SHP77 treated with DMSO at 0.1 percent for 48 hours (cell line): ENCODE measurements at regions not wholly inside any gene's neighbourhood (a gene's known extent, or its start where the extent isn't known, plus 50 kb on each side); places are given as distances from the start of the nearest gene placed in this dataset.

Experiments
- DNase-seq: peaks from one replicate; lab custom pipeline; 2025; lab: John Stamatoyannopoulos, UW

DNA sequence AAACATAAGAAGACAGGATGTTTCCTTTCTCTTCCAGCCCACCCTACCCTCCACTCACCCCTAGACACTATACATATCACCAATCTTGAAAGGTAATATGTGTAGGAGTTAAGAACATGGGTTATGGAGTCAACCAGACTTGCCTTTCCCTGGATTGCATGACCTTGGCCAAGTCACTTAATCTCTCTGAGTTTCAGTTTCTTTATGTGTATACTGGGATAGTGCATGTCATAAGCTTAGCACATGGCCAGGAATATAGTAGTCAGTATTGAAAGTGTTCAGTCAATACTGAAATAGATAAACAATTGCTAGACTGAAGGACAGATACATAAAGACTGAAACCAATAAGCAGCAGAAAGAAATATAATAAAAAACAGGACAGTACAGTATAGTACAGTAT lies 283.2 kb upstream of the STT3B start:
- DNase-seq: no peak

DNA sequence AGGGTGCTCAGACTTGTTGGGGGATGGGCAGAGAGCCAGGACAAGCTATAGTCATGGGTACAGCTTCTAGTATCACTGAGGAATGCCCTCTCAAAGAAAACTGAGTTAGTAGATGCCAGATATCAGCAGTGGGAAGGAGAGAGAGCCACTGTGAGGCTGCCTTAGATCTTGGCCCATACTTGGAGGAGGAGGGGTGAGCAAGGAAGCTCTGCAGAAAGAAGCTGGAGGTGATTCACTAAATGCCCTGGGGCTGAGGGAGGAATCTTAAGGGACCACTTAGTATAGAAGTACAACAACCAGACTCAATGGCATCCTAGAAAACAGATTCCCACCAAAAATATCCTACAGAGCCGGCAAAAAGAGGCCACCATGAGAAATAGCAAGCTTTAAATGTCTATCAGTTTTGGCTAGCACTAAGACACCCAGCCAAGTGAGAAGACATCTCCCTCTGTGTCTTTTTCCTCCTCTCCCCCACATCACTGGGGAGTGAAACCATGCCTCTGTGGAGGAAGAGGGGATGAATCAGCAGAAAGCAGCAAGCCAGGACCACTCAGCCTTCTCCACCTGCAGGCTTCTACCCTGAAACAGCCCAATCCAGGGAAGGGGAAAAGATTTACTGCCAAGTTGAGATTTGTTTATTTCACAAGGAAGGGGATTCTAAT lies 282.5 kb upstream of the STT3B start:
- DNase-seq: no peak

DNA sequence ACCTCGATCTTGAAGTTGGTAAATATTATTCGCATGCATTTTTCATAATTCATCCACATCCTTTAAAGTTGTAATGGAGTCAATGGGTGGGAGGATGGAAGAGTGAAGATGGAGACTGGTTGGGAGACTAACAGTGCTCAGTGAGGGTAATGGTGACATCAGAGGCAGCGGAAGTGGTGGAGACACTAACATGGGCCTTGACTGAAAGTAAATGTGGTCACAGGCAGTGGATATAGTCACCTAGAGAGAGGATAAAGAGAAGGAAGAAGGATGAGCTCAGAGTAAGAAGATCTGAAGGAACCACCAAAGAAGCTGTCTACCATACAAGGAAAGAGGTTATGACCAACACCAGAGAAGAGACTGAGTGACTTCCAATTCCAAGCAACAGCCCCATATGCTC lies 281.6 kb upstream of the STT3B start:
- no peak for DNase-seq

DNA sequence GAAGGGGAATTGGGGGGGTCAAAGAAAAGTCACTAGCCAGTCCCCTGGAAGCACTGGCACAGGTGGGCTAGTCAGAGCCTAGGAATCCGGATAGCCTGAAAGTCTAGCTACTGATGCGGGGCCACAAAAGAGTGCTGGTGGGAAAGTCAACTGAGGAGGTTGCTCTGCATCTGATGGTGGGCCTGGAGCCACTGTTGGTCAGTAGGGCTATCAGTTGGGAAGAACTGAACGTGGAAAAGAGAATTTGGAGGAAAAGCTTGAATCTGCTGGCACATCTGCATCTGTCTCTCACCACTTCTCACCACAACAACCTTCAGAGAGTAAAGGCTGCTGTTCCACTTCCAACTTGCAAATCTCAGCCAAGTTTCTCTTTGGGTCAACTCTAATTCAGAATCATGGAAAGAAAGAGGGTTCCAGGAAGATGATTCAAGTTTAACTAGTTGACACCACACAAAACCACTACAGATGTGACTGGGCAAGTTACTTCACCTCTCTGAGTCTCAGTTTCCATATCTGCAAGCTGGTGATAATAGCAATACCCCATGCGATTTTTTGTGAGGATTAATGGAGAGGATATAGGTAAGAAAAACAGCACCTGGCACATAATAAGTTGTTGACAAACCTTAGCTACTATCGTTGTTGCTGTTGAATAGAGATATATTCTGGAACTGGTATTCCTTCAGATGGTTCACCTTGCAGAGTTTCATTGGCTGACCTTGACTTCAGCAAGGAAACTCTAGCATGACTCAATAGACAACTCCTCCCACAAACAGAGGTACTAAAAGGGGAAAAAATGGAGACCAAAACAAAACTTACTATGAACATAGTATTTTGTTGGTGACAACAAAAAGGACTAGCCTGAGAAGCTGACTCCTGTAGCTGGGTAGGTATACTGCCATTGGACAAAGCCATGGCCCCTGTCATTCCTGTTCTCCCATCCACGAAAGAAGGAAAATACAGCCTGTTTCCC lies 280.2 kb upstream of the STT3B start:
- no peak for DNase-seq

DNA sequence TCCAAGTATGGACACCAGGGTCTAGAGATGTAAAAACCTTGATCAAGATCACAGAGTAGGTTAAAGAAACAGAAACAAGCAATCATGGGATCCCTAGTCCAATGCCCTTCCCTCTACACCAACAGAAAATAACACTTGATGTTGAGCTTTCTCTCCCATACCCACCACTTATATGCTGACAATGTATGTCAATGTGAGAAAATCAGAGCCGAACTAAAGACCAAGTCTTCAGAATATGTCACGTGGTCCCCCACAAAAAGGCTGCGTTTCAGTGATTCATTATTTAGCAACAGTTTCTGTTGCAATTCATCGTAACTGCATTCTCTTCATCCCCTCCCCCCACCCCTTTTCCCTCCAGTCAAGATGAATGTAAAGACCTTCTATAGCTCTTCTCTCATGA lies 278.9 kb upstream of the STT3B start:
- DNase-seq: no peak

DNA sequence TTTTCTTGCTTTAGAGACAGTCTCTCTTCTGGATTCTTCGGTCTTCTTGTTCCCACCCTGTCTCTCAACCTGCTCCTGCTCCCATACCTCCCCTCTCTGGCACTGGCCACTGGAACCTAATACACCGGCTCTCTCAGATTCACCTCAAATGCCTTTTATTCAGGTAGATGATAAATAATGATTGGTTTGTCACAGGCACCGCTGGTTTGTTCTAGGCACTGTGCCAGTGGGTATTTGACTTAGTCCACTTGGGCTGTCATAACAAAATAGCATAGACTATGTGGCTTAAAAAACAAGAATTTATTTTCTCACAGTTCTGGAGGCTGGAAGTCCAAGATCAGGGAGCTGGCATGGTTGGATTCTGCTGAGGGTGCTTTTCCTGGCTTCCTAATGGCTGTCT lies 278.2 kb upstream of the STT3B start:
- no peak for DNase-seq

DNA sequence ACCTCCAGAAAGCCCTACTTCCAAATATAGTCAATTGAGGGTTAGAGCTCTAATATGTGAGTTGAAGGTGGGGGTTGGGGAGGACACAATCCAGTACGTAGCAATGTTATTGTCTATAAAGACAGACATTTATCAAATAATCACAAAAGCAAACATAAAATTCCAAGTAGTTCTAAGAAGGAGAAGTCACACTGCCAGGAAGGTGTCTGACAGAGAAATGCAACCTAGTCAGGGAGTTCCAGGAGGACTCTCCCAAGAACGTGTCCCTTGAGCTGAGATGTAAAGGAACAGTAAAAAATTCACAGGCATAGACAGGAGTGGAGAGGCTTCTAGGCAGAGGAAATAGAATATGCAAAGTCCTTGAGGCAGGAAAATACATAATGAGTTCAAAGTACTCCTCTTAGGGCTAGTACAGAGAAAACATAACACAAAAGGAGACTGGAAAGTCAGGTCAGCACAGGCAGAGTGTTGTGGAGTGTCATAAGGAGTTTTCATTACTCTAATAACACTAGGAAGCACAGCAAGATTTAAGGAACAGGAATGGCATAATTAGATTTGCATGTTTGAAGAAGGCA lies 277.6 kb upstream of the STT3B start:
- DNase-seq: no peak

DNA sequence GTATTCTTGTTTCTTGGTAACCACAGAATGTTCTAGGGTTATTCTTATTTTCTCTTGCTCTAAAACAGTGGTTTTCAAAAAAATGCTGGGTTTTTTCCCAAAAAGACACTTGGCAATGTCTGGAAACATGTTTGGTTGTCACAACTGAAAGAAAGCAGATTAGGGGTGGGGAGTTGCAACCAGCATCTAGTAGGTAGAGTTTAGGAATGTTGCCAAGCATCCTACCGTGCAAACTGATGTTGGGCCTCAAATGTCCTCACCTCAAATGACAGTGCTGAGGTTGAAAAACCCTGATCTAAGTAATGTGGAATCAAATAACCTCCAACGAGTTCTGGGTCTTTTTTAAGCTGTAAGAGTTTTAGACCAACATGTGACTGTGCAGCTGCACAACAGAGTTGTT lies 270.5 kb upstream of the STT3B start:
- no peak for DNase-seq

DNA sequence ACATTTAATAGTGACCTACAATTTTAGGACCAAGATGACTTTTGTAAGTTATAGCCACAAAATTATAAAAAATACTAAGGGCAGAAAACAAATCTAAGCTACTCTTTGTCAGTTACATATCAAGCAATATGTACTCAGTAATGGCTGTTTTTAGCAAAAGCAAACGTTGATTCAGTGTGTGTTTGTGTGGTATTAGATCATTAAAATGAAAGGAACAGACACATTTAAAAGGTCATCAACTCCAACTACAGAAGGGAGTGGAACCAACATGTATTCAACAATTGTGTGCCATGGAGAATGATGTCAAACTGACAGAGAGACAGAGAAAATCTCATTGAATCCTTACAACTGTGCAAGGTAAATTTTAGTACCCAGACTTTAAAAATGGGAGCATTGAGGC lies 268.8 kb upstream of the STT3B start:
- no peak for DNase-seq

DNA sequence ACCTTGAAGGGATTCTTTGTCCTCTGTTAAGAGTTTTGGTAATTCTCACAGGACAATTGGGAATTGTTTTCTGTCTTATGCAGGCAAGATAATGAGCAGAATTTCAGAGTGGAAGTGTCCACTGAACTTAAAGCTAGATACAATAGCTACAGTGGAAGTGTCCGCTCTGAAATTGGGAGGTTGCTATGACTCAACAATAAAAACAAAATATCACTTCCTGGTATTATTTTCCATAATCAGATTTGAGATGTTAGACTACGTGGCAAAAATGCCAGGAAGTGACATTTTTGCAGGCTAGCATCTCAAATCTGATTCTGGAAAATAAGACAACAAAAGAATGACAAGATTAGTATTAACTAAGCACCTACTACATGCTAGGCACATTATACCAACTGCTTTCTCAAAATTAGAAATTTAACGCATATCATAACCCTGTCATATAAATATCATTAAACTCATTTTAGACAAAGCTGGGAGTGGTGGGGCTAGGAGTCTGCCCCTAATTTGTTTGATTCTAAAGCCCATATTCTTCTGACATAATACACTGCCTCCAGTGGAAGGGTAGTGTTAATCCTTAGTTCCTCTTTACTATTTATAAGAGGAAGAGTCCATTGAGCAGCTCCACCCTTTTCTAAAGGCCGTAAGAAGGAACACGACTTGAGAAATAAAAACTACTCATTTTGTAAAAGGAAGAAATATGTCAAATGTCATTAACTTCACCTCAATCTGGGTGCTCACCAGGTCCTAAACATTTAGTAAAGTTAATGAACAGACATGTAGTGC lies 266.9 kb upstream of the STT3B start:
- DNase-seq: no peak

DNA sequence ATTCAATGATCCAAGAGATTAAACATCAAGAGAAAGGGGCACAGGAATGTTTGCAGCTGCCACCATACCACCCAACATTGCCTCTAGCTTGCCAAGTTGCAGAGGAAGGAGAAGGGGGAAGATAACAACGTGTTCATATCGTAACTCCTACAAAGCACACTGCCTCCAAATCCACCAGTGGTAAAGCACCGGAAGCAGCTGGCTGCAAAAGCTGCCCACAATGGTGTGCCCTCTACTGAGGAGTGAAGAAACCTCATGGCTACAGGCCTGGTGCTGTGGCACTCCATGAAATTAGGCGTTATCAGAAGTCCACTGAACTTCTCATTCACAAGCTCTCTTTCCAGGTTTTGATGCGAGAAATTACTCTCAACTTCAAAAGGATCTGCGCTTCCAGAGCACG lies 263.9 kb upstream of the STT3B start:
- DNase-seq: no peak

DNA sequence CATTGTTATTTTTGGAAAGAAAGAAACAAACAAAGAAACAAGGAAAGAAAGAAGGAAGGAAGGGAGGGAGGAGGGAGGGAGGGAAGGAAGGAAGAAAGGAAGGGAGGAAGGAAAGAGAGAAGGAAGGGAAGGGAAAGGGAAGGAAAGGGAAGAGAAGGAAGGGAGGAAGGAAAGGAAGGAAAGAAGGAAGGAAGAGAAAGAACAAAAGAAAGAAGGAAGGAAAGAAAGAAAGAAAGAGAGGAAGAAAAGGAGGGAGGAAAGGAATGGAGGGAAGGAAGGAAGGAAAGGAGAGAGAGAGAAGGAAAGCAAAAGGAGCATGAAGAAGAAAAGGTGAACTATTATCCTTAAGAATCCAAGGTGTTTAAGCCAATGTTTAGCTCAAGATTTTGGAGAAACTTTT lies 262.7 kb upstream of the STT3B start:
- DNase-seq: no peak

DNA sequence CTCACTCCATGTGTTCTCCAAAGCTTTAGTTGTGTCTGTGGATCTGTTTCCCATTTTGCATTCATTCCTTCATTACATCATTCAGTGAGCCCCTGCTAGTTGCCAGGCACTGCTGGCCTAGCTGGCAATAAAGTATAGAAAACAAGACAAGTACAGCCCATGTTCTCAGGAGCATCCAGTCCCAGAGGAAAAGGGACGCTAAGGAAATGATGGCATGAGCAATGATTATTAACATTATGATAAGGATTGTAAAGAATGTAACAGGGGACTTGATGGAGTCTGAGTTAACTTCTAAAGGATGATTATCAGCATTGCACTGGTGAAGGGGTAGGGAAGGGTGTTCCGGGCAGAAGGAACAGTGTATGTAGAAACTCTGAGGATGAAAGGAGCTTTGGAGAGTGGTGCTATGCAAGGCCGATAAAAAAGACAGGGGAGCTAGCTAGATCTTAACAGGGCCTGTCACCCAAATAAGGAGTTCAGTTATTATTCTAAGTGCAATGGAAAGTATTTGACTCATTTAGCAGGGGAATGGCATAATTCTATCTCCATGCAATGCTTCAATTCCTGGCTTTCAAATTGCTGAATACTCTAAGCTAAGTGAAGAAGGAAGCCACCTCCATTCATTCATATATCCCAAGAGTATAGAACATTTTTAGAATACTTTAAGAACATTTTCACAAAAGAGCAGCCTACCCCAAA lies 258.2 kb upstream of the STT3B start:
- no peak for DNase-seq

DNA sequence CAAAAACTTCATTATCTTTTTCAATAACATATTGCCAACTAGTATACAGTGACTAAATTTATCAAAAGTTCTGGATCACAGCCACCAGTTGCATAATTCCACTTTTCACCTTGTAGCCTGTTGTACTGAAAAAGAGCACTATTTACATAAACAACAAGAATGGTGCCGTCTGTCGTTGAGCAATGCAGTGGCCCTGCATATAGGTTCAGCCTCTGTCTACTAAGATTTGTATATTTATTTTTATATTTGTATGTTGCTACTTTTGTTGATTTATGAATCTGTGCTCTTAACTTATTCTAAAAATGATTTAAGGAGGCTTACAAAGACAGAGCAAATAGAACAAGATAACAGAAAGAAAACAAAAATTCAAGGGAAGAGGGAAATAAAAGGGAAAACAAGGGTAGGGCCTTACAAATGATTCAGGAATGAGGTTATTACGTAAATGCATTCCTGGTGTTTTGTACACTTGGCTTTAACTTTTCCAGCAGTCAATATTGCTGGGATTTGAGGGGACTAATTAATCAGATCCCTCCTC lies 257.6 kb upstream of the STT3B start:
- no peak for DNase-seq

DNA sequence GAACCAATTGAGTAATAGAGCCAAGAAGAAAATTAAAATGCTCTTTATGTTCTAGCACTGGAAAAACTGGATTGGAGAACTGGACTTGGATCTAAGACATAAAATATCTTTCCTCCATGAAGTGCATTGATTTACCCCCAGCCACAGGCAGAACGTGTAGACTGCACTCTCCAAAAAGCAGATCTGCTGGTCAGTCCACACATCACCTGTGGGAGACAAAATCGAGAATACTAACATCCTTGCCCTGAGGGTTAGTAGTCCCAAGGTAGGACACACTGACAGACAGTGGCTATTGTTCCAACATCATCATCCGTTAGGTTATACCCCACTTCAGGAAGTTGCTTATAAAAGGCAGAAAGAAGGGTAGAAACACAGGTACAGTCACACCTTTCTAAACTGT lies 257.1 kb upstream of the STT3B start:
- DNase-seq: no peak

DNA sequence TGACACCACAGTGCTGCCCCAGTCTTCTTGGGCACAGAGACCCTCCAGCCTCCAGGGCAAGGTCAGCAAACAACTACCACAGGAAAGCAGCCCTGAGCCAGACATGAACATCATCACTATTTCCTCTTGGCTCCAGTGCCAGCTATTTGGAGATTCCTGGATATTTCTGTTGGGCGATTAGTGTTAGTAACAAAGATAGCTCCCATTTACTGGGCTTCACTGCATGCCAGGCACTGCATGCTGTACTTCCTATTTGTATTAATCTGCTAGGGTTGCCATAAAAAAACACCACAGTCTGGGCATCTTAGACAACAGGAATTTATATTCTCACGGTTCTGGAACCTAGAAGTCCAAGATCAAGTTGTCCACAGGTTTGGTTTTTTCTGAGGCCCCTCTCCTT lies 255.1 kb upstream of the STT3B start:
- DNase-seq: no peak

DNA sequence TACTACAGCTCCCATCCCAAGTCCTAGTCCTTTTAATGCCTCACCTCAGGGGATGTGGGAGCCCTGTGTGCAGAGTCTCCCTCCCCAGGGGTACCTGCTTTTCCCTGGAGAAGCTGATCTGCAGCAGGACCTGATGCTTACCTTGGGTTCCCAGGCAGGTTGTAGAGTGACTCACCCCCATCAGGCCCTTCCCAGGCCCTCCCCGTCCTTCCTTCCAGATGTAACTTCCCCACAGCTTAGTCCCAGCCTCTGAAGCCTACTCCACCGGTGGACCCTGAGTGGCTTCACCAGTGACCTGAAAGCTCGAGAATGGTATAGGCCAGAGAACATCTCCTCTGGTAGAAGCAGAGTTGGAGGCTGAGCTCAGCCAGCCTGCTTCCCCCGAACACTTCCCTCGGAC lies 254.2 kb upstream of the STT3B start:
- DNase-seq: no peak

DNA sequence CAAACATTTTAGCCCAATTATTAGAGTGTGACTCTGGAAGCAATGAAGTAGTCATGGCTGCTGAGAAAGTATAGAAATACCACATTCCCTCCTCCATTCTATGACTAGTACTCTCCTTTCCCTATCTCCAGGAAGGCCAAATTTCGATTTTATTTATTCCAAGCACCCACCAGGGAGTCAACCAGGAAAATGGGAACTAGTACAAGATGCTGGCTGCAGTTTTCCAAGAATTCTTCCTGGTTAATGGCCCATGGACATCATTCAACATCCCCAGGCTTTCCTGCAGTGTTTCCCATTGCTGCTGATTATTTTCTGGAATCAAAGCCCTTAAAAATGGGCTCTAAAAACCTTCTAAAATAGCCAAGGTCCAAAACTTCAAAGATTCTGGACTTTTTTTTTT lies 247.9 kb upstream of the STT3B start:
- DNase-seq: no peak

DNA sequence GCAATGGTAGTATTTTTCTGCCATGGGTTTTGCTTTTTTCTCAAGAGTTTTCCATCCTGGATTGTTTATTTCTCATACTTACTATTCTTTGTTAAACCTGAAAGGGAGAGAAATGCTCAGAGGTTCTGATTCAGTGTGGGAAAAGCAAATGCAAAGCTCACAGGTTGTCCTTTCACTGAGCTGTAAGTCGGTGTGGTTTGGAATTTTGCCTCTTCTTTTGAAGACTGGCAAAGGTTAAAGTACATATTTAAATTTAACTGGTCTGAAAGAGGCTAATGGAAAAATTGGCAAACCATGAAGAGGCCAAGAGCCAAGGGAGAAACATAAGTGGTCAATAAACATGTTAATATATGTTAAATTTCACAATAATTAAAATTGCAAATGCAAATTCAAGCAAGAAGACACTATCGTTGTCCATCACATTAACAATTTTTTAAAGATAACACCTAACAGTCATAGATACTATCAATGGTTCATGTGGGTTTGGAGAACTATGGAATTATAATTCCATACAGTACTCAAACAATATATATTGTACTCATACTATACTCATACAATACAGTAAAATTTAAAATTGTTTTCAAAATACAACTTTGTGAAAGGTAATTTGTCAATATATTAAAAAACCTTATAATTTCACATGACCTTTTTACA lies 246.8 kb upstream of the STT3B start:
- no peak for DNase-seq

DNA sequence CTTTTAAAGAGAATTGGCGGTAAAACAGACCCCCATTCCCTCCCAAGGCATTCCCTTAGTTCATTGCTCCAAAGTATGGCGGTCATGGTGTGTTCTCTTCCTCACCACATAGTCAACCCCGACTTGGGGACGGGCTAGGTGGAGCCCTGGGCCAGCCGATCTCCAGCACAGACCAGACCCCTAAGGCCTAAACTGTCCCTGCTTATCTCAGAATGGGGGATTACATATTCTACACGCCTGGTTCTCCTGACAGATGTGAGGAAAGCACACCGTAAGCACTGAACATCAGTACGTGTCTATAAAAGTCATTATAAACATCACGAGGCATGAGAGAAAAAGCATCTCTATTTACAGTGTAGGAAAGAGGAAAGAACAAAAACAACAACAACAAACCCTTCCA lies 244.5 kb upstream of the STT3B start:
- DNase-seq: no peak

DNA sequence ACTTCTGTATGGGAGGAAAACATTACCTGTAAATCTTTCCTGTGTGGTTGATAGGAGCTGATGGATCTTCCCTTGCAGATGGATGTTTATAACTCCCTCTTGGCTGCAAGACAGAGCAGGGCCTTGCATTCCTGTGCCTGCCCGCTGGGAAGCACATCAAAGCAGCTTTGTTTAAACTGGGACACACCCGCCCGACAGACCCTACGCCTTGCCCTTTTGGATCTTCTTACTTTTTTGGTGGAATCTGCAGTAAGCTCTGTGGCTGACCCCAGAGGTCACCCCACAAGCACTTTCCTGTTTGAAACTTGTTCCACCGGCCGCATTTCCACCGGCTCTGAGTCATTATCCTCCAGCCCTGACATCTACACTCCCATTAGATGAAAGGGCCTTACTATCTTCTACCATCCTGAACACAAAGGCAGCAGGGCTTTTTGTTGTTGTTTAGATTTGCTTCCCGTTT lies 244.1 kb upstream of the STT3B start:
- no peak for DNase-seq
